Testis (tissue), 2 donors: ENCODE measurements at regions not wholly inside any gene's neighbourhood (a gene's known extent, or its start where the extent isn't known, plus 50 kb on each side); places are given as distances from the start of the nearest gene placed in this dataset.

Experiments used
- CTCF ChIP-seq, 3 experiments: fragments of 450-650 bp in 2 of 3; fragments of 200-600 bp in 1 of 3; sonication (generic) in 1 of 3; IDR thresholded peaks; one replicate each; pipeline ENCODE4 v1.5.1; 2016 to 2019; ENCODE audit warnings: antibody characterized with exemption in 3 of 3, mild to moderate bottlenecking in 2 of 3, moderate library complexity in 1 of 3
- POLR2A ChIP-seq: fragments of 450-650 bp; IDR thresholded peaks from one replicate; pipeline ENCODE4 v1.6.1; 2017; ENCODE audit warnings: antibody characterized with exemption, mild to moderate bottlenecking, moderate library complexity

GRCh38 chr2:67790622-67791021 lies 272.2 kb downstream of the C1D start:
- TF ChIP-seq POLR2A (no peak), CTCF (IDR thresholded peaks at IDR 0.05) (no peak)
